Inflammatory macrophage treated with lipopolysaccharide for 4 hours (primary cell): ENCODE measurements at regions not wholly inside any gene's neighbourhood (a gene's known extent, or its start where the extent isn't known, plus 50 kb on each side); places are given as distances from the start of the nearest gene placed in this dataset.

Experiments used
- DNase-seq: peaks from one replicate; pipeline ENCODE4 v3.0.0-alpha.2; 2020

- peak; percentile 11 for DNase-seq
Measured at GRCh38 chr1:231108516-231109302, 53.1 kb upstream of the TRIM67 start.

- no peak for DNase-seq
Measured at GRCh38 chr1:231107600-231108326, 54.1 kb upstream of the TRIM67 start.

DNA sequence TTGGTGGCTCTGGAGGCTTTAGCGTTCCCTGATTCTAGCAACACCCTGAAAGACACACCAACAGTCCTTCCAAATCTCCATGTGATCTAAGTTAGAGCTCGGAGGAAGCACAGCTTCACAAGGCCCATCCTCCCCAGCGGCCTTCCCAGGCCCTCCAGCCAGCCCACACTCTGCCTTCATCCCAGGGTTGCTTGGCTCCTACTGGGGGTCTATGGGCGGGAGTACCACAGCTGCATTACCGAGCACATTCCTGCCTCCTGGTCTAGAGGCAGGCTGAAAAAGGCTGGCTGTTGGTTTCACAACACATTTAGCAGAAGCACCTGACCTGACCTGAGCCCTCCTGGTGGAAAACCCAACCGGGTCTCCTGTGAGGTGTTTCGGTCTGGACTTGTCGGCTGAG, 54.7 kb upstream of the TRIM67 start:
- DNase-seq: no peak

DNA sequence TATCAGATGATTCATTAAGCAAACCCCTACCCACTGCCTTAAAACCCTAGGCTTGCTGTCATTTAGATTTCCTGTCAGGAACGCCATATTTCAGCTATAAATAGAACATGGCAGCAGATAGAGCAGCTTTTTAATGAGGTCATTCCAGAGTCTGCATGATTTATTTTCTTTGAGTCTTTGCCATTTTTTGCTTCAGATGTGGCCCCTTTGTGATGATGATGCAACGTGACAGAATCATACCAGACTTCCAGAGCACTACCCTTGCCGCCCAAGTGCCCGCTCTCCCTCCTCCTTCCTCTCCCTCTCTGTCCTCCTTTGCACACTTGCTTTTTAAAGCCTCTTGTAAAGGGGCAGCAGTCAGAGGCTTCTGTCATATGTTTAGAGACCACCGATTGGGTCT, 55.5 kb upstream of the TRIM67 start:
- peak; percentile 3 for DNase-seq

DNA sequence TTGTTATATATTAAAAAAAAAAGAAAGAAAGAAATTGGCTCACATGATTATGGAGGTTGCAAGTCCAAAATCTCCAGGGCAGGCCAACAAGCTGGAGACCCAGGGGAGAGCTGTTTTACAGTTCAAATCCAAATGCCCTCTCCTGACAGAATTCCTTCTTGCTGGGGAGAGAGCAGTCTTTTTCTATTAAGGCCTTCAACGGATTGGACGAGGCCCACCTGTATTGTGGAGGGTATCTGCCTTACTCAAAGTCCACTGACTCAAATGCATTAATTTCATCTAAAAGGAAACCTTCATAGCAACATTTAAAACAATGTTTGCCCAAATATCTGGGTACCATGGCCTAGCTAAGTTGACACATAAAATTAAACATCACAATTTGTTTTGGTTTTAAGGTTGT, 56.9 kb upstream of the TRIM67 start:
- no peak for DNase-seq

DNA sequence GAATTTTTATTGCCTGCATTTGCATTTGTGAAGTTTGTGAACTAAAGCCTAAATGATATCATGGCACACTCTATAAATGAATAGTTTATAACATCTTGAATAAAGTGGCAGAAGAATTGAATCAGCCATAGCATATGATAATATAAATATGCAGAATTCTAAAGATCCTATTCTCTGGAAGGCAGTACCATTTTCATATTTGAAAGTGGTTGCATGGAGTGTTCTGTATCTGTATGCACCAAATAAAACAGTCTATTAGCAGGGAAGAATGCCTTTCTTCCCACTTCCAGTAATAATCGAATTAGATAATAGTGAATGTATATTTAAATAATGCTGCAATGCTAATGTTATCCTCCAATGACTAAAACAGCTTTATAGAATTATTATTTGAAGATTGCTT, 57.9 kb upstream of the TRIM67 start:
- no peak for DNase-seq

- DNase-seq: no peak
Measured at GRCh38 chr1:231099996-231100767, 60.1 kb upstream of the FAM89A start.

DNA sequence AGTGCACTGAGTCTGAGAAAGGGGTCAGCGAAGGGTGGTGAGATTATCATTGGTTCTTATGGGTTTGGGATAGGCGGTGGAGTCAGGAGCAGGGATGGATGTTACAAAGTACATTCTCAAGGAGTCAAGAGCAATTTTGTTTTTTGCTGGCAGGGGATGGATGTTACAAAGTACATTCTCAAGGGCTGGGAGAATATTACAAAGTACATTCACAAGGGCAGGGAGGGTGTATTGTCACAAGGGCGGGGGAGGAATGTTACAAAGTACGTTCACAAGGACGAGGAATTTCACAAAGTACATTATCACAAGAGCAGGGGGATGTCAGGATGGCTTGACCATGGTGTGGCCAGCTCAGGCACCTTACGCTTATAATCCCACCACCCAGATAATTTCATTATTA, 59.3 kb upstream of the FAM89A start:
- DNase-seq: no peak

DNA sequence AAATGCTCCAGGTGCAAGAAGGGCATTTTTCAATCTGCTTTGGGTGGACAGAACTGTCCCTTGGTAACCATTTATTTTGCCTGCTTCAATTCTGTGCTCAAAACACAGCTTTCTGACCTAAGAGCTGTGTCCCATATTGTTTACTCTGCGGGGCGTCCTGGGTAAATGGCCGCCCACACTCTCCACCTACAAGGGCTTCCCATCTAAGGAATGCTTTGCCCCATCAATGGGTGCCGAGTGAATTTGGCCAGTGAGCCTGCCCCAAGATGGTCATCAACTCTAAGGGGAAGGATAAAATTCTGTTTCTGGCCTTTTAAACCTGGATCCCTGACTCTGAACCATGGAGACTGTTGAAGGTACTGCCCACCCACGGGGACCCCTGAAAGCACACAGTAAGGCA, 55.5 kb upstream of the FAM89A start:
- no peak for DNase-seq

GRCh38 chr1:231094421-231094820, 54.4 kb upstream of the FAM89A start:
- DNase-seq: no peak

DNA sequence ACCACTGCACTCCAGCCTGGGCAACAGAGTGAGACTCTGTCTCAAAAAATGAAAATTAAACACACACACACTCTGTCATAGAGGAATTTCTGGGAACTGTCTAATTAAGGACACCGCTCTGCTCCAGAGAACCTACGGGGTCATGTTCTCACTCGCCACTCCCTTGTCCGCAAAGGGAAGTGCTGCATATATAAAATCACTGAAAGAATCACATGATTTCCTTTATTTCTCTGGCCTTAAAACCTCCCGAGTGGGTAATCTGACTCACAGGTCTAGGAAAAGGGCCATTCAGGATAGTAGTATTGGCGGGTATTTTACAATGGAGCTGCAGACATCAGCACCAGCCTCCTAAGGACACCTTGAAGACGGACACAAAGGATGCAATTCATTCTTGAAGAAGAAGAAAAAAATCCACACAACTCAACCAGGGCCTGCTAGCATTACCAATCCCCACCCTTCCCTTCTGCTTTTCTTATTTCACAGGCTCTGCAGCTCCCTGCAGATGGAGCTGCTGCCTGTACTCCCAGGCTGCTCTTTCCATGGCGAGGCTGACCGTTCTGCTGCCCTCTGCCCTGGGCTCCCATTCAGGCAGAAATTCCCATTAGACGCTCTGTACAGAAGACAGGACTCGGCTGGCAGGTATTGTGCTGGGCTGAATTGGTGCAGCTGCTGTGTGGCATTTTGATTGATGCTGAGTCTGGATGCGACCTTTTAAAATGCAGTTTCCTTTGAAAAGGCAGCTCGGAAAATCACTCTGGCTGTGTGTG, 53.3 kb upstream of the FAM89A start:
- DNase-seq: peak; percentile 55

DNA sequence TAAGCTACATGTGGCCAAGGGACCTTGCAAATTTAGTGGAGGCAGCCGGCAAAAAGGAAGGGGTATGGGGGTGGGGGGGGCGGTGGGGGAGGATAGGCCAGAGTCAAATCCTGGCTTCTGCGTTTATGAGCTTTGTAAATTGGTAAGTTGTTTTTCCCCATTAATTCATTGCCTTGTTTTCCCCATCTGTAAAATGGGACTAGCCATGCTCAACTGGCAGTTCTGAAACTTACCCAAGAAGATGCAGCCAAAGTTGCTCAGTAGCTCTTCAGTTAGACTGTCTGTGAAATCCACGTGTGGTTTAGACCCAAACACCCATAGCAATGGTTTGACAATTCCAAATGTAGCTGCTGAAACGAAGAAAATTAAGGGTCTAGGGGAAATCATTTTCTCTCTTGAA, 52.3 kb upstream of the FAM89A start:
- DNase-seq: no peak

GRCh38 chr1:231091831-231092301, 51.8 kb upstream of the FAM89A start:
- DNase-seq: peak; percentile 58

- no peak for DNase-seq
Measured at GRCh38 chr1:231091415-231091814, 51.4 kb upstream of the FAM89A start.
